ENCODE measurements at regions not wholly inside any gene's neighbourhood (a gene's known extent, or its start where the extent isn't known, plus 50 kb on each side); places are given as distances from the start of the nearest gene placed in this dataset.

DNA sequence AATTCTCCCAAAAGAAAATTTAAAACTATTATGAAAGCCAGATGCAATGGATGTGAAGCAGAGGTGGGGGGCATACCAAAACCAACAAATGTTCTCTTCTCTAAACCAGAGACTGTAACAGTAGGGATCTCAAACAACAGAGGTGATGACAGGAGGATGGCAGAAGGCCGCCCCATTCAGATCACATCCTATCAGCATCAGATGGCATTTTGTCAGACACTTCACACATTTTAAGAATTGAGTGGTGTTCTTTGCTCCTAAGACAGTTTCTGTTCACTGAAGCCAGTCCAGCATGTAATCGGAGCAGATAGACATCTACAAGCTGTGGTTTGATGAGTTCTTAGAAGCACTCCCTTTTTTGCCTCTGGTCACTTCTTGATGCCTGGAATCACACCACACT, 59.6 kb upstream of the SRRM4 start:
- H3K27me3 ChIP-seq (ENCODE audit: insufficient read depth, low read length) = peaks cover 7% of the 10 kb centered on the region; the same call in 1 of the 2 replicates
- ChIA-PET POLR2A (no interaction called here), CTCF (no interaction called here), RAD21 (ENCODE audit: low non-redundant PET in 1 of 2, low total read pairs in 2 of 2, uncharacterized antibody in 2 of 2, unreplicated experiment in 2 of 2) (no interaction called here)
- no peak overlapping the region for H2AFZ ChIP-seq (ENCODE audit: low read depth, low read length, poor library complexity, severe bottlenecking)
- DNase-seq (ENCODE audit: low read depth, low spot score) (no peak), ATAC-seq (no peak)
- no peak overlapping the region for H3K4me2 ChIP-seq (ENCODE audit: low read length)
- no peaks in the 10 kb centered on the region for H3K4me1 ChIP-seq (ENCODE audit: control insufficient read depth in 1 of 2, insufficient read depth in 2 of 2, low read length in 2 of 2)
- TF ChIP-seq, protein P1, sequence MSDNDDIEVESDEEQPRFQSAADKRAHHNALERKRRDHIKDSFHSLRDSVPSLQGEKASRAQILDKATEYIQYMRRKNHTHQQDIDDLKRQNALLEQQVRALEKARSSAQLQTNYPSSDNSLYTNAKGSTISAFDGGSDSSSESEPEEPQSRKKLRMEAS (IDR thresholded peaks at IDR 0.05) = no peak
- TF ChIP-seq, protein P2, sequence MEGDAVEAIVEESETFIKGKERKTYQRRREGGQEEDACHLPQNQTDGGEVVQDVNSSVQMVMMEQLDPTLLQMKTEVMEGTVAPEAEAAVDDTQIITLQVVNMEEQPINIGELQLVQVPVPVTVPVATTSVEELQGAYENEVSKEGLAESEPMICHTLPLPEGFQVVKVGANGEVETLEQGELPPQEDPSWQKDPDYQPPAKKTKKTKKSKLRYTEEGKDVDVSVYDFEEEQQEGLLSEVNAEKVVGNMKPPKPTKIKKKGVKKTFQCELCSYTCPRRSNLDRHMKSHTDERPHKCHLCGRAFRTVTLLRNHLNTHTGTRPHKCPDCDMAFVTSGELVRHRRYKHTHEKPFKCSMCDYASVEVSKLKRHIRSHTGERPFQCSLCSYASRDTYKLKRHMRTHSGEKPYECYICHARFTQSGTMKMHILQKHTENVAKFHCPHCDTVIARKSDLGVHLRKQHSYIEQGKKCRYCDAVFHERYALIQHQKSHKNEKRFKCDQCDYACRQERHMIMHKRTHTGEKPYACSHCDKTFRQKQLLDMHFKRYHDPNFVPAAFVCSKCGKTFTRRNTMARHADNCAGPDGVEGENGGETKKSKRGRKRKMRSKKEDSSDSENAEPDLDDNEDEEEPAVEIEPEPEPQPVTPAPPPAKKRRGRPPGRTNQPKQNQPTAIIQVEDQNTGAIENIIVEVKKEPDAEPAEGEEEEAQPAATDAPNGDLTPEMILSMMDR (IDR thresholded peaks at IDR 0.05 in 2 of 3, conservative IDR thresholded peaks at IDR 0.05 in 1 of 3; ENCODE audit: borderline replicate concordance in 1 of 3, insufficient read depth in 1 of 3, low read depth in 2 of 3, low read length in 2 of 3) = no peak
- no peak for TF ChIP-seq CBX3 (IDR thresholded peaks at IDR 0.05; ENCODE audit: low read depth)
- intact Hi-C loops (cut with micrococcal nuclease) = no loop called here
- H3K9ac ChIP-seq (ENCODE audit: low read length) = no peak overlapping the region
- no peaks in the 10 kb centered on the region for H3K9me2 ChIP-seq (ENCODE audit: insufficient read depth)
- H3K27ac ChIP-seq (ENCODE audit: low read depth, low read length) = no peak overlapping the region
- no peak overlapping the region for H3K4me3 ChIP-seq (replicated peaks in 1 of 2; ENCODE audit: low read depth in 1 of 2, low read length in 2 of 2)
- no peaks in the 10 kb centered on the region for H3K36me3 ChIP-seq (ENCODE audit: control insufficient read depth in 1 of 2, insufficient read depth in 2 of 2, low read length in 2 of 2)
- BruUV-seq (replicated peaks) = no TSS peak
- no peaks in the 10 kb centered on the region for H4K20me1 ChIP-seq (ENCODE audit: insufficient read depth)
- H3K79me2 ChIP-seq (ENCODE audit: insufficient read depth, low read length) = no peaks in the 10 kb centered on the region
- H3K9me3 ChIP-seq (ENCODE audit: control insufficient read depth in 1 of 2, insufficient read depth in 1 of 2, low read depth in 1 of 2, low read length in 2 of 2) = no peaks in the 10 kb centered on the region

GRCh38 chr12:118922405-118922804, 58.9 kb upstream of the SRRM4 start:
- no peak overlapping the region for H3K27ac ChIP-seq (ENCODE audit: low read depth, low read length)
- intact Hi-C loops (cut with micrococcal nuclease) = no loop called here
- peaks cover 4% of the 10 kb centered on the region; the same call in 1 of the 2 replicates for H3K27me3 ChIP-seq (ENCODE audit: insufficient read depth, low read length)
- ChIA-PET POLR2A (no interaction called here), CTCF (no interaction called here), RAD21 (ENCODE audit: low non-redundant PET in 1 of 2, low total read pairs in 2 of 2, uncharacterized antibody in 2 of 2, unreplicated experiment in 2 of 2) (no interaction called here)
- H3K36me3 ChIP-seq (ENCODE audit: control insufficient read depth in 1 of 2, insufficient read depth in 2 of 2, low read length in 2 of 2) = no peaks in the 10 kb centered on the region
- ATAC-seq (no peak), DNase-seq (ENCODE audit: low read depth, low spot score) (no peak)
- no peaks in the 10 kb centered on the region for H3K9me2 ChIP-seq (ENCODE audit: insufficient read depth)
- H4K20me1 ChIP-seq (ENCODE audit: insufficient read depth) = no peaks in the 10 kb centered on the region
- H2AFZ ChIP-seq (ENCODE audit: low read depth, low read length, poor library complexity, severe bottlenecking) = no peak overlapping the region
- no peaks in the 10 kb centered on the region for H3K9me3 ChIP-seq (ENCODE audit: control insufficient read depth in 1 of 2, insufficient read depth in 1 of 2, low read depth in 1 of 2, low read length in 2 of 2)
- BruUV-seq (replicated peaks) = no TSS peak
- H3K4me3 ChIP-seq (replicated peaks in 1 of 2; ENCODE audit: low read depth in 1 of 2, low read length in 2 of 2) = no peak overlapping the region
- H3K79me2 ChIP-seq (ENCODE audit: insufficient read depth, low read length) = no peaks in the 10 kb centered on the region
- no peaks in the 10 kb centered on the region for H3K4me1 ChIP-seq (ENCODE audit: control insufficient read depth in 1 of 2, insufficient read depth in 2 of 2, low read length in 2 of 2)
- H3K9ac ChIP-seq (ENCODE audit: low read length) = no peak overlapping the region
- no peak for TF ChIP-seq RAD21 (IDR thresholded peaks at IDR 0.05; ENCODE audit: low read depth)
- no peak for TF ChIP-seq EZH2phosphoT487 (IDR thresholded peaks at IDR 0.05; ENCODE audit: borderline replicate concordance)
- TF ChIP-seq, protein P3, sequence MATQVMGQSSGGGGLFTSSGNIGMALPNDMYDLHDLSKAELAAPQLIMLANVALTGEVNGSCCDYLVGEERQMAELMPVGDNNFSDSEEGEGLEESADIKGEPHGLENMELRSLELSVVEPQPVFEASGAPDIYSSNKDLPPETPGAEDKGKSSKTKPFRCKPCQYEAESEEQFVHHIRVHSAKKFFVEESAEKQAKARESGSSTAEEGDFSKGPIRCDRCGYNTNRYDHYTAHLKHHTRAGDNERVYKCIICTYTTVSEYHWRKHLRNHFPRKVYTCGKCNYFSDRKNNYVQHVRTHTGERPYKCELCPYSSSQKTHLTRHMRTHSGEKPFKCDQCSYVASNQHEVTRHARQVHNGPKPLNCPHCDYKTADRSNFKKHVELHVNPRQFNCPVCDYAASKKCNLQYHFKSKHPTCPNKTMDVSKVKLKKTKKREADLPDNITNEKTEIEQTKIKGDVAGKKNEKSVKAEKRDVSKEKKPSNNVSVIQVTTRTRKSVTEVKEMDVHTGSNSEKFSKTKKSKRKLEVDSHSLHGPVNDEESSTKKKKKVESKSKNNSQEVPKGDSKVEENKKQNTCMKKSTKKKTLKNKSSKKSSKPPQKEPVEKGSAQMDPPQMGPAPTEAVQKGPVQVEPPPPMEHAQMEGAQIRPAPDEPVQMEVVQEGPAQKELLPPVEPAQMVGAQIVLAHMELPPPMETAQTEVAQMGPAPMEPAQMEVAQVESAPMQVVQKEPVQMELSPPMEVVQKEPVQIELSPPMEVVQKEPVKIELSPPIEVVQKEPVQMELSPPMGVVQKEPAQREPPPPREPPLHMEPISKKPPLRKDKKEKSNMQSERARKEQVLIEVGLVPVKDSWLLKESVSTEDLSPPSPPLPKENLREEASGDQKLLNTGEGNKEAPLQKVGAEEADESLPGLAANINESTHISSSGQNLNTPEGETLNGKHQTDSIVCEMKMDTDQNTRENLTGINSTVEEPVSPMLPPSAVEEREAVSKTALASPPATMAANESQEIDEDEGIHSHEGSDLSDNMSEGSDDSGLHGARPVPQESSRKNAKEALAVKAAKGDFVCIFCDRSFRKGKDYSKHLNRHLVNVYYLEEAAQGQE (IDR thresholded peaks at IDR 0.05; ENCODE audit: low read depth) = peak; percentile 58
- H3K4me2 ChIP-seq (ENCODE audit: low read length) = no peak overlapping the region

All from HCT116 (cell line).